Activated T-cell treated with anti-CD3 and anti-CD28 coated beads, Interleukin-2, amount 50 U/mL, for 48 hours (primary cell): ENCODE measurements at regions not wholly inside any gene's neighbourhood (a gene's known extent, or its start where the extent isn't known, plus 50 kb on each side); places are given as distances from the start of the nearest gene placed in this dataset.
"Not testable (repeated sequence)": the region's sequence is repeated elsewhere in the genome, so short reads cannot be mapped to it uniquely, and the experiment has no call there.

Experiments
- DNase-seq, 2 experiments: peaks; one replicate each; pipeline ENCODE4 v3.0.0-alpha.2; 2020

DNA sequence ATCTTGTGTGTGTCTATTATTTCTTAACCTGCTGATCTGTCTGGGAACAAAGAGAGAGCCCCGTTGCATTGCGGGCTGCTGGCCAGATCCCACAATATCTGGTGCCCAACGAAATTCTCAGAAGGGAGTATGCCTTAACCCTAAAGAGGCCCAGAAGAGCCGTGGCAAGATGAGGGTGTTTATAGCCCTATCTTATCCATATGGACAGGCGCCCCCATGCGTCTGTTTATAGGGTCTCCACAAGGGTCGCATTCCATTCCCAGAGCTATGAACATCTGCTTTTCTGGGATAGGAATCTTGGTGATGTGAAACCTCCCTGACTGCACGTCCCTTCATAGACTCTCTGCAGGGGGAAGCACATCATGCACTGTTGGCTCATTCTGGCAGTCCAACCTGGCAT lies 1262.5 kb downstream of the RAPGEF2 start:
- not testable (repeated sequence) for DNase-seq

GRCh38 chr4:160370046-160370445 lies 1267.2 kb downstream of the RAPGEF2 start:
- DNase-seq = no peak

DNA sequence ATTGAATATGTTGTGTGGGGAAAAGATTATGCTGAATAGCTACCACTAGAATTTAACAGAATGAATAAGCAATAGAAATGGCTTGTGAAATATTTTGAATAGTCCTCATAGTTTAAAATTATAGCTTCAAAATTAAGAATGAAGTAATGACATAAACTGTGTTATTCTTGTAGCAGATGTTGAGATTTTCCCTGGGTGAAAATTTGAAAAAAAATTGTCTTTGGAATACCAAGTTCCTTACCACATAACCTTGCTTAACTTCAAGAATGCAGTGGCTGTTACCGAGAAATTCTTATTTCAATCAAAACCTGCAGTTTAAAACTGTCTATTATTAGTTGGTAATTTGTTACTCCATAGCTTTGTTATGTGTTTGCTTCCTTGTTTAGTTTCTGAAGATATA lies 1268.6 kb downstream of the RAPGEF2 start:
- DNase-seq = no peak

DNA sequence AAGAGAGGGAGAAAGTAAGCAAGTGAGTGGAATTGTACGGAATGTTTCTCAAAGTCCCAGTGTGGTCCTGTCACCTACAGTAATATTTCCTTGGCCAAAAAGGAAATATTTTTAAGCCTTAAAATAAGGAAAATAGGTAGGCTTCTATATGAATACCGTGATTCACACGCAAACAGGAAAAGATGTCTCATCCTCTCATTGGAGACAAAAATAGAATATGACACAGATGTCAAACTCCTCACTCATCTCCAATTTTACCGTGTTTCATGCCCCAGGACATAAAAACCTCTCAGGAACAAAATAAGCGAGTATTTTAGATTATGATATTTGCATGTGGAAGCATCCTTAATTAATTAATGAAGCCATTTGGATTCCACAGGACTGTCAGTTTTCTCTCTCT lies 1269.5 kb downstream of the RAPGEF2 start:
- DNase-seq = no peak

DNA sequence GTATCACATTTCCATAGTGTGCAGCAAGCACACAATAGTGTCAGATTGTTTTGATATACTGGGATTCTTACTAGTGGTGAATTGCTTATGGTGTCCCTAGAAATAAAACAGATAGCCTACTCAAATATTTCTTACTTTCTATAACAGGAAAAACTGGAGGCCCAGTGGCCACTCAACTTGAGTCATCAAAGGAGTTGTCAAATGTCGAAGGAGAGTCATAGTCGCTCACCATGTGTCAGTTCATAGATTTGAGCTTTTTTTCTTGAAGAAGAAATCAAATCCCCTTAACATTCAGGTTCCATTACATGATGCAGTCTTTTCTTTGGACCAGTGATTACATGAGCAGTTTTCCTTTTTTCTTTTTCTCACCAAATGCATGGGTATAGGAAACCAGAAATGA lies 1271.0 kb downstream of the RAPGEF2 start:
- DNase-seq = no peak

DNA sequence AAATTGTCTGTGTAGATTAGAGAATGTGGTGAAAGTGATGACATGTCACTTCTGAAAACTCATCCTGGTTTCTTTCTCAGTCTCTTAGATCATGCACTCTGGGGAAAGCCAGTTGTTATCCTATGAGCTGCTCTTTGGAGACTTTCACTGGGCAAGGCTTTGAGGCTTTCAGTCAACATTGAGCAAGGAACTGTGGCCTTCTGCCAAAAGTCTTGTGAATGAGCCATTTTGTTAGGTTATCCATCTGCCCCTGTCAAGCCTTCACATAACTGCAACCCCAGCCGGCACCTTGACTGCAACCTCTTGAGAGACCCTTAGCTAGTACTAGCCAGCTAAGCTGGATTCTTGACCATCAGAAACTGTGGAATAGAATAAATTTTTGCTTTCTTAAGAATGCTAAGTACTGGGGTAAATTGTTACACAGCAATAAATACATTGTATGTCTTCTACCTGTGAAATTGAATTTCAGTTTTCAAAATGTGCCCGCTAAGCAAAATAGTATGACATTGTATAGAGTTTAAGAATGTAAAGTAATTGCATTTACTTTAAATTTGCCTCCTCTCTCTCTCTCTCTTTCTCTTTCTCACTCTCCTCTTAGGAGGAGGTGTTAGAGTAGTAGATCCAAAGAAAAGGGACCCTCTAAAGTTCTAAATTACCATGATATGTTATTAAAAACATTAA lies 1273.0 kb downstream of the RAPGEF2 start:
- DNase-seq = no peak

DNA sequence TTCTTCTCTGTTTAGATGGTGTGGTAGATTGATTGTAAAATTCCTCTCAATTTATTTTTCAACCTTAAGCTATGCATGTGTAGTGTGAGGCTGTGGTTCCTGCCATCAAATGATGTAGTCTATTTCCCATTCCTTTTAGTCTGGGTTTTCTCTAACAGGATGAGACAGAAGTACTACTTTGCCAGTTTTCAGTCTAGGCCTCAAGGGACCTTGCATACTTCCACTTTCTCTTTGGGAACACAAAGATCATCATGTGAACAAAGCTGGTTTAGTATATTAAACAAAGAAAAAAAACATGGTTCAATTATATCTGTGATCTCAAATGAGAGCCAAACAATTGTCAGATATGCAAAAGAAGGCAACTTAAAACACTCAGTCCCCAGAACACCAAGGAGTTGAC lies 1284.0 kb downstream of the RAPGEF2 start:
- no peak for DNase-seq

DNA sequence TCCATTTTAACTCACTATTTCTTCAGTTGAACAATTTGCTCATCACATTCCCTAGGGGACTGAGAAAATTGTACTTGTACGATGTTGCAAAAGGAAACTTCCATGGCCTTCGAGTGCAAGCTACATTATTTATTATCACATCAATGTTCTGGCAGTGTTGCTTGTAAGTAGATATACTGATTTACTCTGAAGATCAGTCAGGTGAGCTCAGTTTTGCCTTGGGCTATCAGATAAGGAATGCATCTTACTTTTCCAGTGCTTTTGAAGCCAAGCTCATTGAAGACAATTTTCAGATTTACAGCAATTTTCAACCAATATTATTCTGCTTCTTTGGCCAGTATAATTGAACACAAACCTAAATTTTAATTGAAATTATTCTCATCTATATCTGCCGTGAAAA lies 1296.9 kb downstream of the RAPGEF2 start:
- no peak for DNase-seq

DNA sequence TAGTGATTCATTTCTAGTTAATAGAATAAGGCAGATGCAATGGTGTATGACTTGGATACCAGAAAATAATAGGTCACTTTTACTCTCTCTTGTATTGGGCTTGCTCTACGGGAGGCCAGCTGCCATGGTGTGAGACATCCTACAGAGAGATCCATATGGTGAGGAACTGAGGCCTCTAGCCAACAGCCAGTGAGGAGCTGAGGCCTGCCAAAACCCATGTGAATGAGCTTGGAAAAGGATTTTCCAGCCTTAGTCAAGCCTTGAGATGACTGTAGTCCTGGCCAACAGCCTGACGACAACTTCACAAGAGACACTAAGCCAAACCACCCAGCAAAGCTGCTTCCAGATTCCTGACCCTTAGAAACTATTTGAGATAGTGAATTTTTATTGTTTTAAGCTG lies 1300.2 kb downstream of the RAPGEF2 start:
- DNase-seq = no peak

DNA sequence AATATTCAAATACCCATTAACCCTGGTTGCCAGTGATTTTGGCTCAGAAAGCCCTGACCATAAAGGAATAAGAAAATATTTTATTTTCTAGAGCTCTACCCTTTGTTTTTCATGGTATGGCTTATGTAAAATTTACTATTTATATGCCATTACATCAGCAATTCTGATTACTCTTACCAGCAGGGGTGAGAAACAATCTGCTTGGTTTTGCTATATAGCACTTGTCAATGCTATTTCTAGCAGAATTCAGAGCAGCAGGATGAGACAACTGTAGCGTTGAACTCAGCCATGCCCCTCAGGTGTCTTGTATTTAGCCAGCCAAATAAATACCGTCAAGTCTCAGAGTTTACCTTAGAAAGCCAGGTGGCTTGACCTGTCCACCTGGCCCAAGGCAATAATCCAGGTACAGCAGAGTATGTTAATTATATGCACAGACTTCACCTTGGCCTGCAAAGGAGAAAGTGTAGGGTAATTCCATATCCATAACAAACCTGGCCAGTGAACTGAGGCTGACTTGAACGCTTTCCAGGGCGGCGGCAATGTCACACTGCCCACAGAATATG lies 1303.5 kb downstream of the RAPGEF2 start:
- DNase-seq = no peak

GRCh38 chr4:160414496-160414895 lies 1311.6 kb downstream of the RAPGEF2 start:
- DNase-seq = no peak

DNA sequence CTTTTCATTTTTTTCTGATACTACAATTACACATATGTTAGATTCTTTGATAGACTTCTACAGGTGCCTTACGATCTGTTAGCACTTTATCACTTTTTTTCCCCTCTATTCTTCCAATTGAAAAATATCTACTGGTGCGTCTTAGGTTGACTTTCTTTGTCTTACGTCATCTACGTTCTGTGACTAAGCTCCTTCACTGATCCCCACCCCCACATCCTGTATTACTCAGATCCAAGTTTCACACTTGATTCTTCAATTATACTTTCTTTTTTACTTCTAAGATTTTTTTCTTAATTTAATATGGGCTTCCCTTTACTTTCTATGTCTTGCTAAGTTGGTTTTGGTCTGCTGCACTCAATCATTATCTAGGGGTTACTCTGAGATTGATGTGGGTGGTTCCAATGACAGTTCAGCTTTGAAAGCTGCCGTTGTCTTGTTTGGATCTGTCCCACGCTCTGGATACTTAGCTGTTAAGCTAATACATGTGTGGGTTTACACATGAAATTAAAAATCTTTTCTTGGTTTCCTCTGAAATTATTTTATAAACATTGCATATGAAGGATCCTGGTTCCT lies 1321.1 kb downstream of the RAPGEF2 start:
- no peak for DNase-seq

DNA sequence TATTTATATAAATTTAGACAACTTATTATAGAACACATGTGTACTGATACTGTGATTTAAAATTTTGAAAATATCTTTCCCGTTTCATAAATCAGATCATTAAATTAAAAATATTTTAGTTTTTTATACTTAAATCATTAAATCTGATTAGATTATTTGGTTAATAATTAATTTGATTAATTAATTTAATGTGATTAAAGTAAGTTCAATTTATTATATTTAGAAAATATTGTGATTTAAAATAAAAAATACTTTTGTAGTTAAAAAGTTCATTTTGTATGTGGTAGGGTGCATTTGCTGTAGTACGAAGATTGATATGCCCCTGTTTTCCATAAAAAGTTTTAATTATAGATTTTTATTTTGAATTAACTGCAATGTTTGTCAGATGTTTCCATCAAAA lies 1323.4 kb downstream of the RAPGEF2 start:
- DNase-seq = no peak

GRCh38 chr4:160450876-160451275 lies 1348.0 kb downstream of the RAPGEF2 start:
- no peak for DNase-seq

DNA sequence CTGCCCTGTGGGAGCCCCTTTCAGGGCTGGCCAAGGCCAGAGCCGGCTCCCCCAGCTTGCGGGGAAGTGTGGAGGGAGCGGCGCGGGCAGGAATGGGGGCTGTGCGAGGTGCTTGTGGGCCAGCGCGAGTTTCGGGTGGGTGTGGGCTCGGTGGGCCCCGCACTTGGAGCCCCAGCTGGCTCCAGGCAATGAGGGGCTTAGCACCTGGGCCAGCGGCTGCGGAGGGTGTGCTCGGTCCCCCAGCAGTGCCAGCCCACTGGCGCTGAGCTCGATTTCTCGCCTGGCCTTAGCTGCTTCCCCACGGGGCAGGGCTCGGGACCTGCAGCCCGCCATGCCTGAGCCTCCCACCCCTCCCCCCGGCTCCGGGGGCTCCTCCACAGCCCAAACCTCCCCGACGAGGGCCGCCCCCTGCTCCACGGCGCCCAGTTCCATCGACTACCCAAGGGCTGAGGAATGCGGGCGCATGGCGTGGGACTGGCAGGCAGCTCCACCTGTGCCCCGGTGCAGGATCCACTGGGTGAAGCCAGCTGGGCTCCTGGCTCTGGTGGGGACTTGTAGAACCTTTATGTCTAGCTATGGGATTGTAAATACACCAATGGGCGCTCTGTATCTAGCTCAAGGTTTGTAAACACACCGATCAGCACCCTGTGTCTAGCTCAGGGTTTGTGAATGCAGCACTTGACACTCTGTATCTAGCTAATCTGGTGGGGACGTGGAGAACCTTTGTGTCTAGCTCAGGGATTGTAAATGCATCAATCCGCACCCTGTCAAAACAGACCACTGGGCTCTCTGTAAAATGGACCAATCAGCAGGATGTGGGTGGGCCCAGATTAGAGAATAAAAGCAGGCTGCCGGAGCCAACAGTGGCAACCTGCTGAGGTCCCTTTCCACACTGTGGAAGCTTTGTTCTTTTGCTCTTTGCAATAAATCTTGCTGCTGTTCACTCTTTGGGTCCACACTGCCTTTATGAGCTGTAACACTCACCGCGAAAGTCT lies 1379.1 kb downstream of the RAPGEF2 start:
- DNase-seq = not testable (repeated sequence)

- no peak for DNase-seq
These were observed 1382.3 kb downstream of the RAPGEF2 start for GRCh38 chr4:160485071-160485687.

DNA sequence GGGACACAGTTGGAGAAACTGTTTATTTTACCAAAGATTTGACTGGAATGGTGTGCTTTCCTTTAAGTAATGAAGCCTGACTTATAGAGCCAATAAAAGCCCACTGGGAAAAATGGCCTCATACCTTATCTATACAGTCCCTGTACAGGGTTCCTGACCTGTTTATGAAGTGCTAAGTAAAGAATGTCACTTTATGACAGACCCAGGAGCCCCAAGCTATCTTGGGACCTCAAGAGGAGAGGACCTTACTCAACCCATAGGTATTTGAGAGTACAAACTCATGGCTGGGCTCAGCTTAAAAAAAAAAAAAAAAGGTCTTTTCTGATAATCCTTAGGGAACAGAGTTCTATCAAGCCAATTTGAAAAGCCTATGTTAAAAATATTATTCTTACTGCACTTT lies 1389.3 kb downstream of the RAPGEF2 start:
- DNase-seq = no peak

GRCh38 chr4:160493206-160493605 lies 1390.3 kb downstream of the RAPGEF2 start:
- no peak for DNase-seq

- no peak for DNase-seq
These were observed 1392.5 kb downstream of the RAPGEF2 start for GRCh38 chr4:160495356-160495755.

- DNase-seq = no peak
These were observed 1395.3 kb downstream of the RAPGEF2 start for GRCh38 chr4:160498211-160498610.

DNA sequence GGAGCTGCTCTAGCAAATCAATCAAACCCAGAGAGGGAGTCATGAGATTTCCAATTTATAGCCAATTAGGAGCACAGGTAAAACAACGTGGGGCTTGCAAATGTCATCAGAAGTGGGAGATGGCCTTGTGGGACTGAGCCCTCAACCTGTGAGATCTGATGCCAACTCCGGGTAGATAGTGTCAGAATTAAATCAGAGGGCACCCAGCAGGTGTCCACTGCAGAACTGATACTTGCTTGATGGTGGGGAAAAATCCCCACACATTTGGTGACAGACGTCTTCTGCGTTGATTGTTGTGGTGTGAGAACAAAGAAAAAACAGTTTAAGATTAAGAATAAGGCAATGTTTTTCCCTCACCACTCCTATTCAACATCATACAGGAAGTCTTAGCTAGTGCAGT lies 1402.8 kb downstream of the RAPGEF2 start:
- no peak for DNase-seq

GRCh38 chr4:160510928-160511327 lies 1408.0 kb downstream of the RAPGEF2 start:
- no peak for DNase-seq

- DNase-seq = no peak
These were observed 1411.2 kb downstream of the RAPGEF2 start for GRCh38 chr4:160514126-160514525.
